Retina (tissue), 1 donor: ENCODE measurements at regions not wholly inside any gene's neighbourhood (a gene's known extent, or its start where the extent isn't known, plus 50 kb on each side); places are given as distances from the start of the nearest gene placed in this dataset.

Experiments used
- DNase-seq: peaks from one replicate; pipeline ENCODE4 v3.0.0-alpha.2; 2016

DNA sequence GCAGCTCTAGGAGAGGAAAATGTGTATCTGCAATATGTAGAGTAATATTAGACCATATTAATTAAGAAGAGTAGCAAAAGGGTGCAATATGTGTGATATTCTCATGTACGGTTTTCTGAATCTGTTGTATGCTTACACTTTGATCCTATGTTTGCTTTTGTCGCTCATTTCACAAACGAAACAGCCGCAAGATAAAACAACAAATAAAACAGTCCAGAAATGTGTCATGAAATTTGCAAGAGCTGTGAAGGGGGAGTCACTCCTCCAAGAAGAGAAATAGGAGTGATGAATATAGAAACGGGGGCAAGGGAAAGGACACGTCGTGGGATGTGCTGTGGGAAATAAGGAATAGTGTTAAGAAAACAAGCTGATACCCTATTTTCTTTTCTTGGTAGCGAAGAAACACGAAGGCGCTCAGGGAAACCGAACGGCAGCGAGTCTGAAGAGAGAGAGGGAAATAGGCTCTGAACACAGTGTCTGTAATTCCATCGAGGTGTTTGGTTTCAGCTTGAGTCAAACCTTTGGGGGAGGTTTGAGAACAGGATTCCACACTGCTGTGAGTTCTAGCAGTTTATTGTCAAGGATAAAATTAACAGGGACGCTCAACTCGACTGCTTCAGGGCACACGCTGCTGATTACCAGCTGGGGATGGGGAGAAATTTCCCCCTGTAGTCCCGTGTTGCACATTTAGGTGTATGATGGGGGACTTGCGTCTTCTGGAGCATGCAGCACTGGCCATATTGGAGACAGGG, 595.6 kb upstream of the TENM3 start:
- no peak for DNase-seq

DNA sequence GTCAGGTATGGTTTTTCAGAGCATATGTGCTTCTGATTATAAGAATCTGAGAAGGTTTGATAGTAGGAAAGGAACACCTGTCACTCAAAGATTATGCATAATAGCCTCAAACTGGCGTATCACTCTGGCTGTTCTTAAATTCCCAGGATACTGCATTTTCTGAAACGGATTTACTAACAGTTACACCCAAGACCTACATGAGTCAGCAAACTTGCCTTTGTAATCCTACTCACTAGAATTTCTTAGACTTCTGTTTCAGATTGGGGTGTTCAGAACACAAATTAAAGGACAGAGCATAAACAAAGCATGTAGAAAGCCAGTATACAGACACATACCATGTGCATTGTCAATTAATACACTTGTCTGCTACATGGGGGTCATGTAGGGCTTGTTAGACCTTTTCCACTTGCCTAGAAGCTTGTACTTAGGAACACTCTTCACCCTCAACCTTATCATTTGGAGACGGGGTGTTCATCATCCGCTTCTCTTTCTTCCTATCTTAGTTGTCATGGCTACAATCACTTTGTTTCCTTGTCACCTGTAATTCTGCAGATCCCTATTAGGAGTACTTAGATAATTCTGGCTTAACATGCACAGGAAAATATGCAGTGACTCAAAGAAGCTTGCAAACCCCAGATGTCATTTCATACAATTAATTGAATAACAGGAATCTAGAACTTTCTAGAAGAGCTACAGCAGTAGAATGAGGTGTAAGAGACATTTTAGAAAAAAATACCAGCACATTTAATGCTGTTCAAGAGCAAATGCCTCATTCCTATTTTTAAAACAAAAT, 593.0 kb upstream of the TENM3 start:
- DNase-seq: no peak

DNA sequence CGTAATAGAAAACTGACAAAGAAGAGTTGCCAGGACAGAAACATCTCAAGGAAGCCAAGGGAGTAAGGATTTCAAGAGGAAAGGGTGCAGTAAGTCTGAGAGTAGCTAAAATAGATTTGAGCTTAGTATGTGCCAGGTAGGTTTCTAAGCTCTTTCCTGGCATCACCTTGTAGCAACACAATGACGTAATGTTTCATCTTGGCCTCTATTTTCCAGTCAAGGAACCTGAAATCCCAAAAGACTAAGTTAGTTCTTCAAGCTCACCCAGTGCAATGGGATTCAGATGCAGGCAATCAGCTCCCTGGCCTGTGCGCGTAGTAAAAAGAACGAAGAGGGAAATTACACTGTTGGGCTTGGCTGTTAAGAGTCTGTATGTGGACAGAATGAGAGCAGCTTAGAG, 586.5 kb upstream of the TENM3 start:
- DNase-seq: no peak

DNA sequence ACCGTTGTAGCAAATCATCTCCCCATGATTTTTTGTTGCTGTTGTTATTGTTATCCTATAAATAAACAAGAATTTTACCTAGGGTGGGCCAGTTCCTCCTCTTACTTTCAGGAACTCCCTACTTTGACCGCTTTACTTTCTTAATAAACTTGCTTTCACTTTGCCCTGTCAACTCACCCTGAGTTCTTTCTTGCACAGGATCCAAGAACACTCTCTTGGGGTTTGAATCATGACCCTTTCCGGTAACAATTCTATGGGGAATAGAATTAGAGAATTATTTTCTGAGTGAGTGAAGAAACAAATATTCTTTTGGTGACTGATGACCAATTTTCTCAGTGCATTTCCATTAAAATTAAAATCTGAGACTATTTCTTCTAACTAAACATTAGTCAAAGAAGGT, 584.0 kb upstream of the TENM3 start:
- no peak for DNase-seq

DNA sequence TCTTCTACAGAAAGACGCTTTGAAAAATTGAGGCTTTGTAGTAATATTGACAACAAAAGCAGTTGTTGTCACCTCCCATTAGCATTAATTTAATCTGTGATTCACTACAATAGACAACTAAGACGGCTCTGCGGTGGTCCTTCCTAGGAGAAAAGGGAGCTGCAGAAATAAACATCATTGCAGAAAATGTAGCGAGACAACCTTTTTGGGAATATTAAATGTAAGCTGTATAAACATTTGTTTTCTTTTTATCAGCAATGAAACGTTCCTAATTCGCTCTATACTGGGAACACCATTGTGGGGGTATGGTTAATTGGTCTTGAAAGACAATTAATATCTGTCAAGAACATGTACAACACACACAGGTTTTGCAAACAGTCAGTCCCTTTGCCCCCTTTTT, 583.3 kb upstream of the TENM3 start:
- peak; percentile 76 for DNase-seq

DNA sequence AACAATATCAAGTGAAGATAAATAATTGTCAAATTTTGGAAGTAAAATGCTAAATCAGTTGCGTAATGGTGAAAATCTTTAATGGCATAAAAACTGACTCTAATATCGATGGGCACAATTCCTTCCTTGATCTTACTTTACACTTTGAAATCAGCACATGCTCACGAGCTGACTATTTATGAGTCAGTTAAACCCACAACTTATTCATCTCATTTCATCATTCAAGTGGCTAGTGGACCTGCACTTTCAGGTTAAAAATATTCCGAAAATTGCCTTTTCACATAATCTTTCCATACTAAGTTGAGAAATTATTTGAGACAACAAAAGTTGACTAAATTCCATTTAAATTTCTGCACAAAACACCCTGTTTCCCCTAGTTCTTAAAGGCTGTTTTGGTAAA, 582.1 kb upstream of the TENM3 start:
- DNase-seq: no peak

DNA sequence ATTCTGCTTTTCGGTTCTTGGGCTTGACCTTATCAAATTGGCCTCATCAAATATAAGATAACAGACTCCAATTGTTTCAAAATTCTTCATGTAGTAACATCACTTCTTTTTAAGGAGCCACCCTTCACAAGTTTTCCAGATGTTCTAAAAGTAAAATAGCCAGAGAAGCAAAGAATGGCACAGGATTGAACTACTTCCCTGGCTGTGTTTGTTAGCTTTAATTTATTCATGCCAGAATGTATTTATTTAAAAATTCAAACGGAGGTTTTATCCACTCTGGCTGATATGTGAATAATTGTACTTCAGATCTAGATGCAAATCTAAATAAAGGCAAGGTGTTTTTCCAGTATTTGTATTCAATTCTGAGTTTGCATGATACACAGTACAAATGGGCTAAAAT, 581.3 kb upstream of the TENM3 start:
- no peak for DNase-seq

DNA sequence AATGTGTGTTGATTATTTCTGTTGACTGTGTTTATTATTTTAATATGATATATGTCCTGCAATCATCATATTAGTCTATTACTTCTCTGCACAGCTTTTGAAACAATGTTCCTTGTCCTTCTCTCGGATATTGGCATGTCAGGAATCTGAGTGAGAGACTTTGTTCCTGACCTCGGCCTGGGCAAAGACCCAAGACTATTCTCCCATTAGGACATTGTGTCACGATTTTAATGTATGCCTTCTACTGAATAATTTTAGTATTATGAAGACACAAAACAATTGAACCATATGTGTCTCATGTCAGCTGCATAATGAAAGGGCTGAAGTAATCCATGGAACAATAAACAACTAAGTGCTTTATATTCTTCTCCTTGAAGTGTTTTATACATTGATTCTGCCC, 580.8 kb upstream of the TENM3 start:
- DNase-seq: no peak

DNA sequence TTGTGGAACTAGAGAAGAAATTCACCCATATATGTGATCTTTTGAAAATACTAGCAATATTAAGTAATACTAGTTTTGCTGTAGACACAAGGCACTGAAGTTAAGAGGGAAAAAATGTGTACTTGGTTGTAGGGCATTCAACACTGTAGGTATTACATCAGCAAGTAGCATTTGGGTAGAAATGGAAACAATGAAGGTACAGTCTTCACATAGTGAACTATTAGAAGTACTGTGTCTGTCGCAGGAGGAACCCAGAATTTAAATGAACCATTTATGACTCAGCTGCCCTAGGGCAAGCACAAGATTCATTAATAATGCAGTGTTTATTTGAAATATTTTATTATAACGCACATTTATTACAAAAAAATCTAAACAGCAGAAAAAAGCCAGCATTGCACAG, 572.7 kb upstream of the TENM3 start:
- DNase-seq: no peak

DNA sequence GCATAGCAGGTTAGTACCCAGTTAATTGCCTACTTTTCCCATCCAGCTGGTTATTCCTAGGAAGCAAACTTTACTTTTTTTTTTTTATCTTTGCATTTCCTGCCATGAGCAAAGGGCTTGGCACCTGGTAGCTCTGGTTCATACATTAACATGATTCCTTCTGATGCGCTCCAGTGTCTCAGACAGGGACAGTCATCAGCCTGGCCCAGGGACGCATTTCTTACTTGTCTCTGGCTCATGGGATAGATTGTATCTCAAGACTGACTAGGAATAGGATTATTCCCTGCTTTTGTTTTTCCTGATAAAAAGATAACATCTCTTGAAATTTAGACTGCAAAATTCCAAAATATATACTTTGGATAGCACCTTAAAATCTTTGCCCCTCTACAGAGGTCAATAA, 571.5 kb upstream of the TENM3 start:
- DNase-seq: no peak

DNA sequence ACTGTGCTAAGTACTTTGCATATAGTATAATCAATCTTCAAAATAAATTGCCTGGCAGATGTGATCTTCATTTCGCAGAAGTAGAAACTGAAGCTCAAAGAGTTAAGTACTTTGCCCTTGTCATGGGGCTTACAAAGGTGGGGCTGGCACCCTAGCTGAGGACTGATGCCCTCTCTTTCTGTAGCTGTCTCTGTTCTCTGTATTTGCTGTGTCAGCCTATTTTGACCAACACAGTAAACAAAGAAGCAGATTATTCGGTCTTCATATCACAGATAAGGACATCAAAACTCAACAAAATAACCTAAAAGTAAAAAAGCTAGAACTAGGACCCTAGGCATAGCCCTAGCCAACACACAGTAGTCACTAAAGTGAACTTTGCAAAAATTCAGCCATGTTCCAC, 570.5 kb upstream of the TENM3 start:
- no peak for DNase-seq

DNA sequence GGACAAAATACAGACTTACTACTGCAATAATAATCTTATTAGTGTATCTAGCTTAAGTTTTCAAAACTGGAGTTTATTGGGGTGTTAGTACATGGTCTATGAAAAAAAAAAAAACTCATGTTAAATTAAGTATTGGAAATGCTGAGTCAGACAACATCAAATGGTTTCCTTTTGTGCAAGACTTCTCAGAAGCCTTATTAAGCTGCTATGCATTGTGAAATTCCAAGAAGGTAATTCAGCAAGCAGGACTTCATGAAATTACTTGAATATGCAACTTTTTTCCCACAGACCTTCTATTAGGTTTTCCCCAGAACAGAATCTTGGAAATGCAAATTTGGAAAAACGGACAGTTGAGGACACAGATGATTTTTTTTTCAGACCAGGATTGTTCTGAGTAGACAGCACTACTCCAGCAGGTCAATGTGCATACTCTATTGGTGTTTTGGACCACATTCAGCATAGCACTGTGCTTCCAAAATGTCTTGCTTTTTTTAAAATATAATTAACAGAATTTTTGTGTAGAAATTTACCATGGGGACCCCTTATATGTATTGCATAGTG, 568.8 kb upstream of the TENM3 start:
- DNase-seq: no peak

DNA sequence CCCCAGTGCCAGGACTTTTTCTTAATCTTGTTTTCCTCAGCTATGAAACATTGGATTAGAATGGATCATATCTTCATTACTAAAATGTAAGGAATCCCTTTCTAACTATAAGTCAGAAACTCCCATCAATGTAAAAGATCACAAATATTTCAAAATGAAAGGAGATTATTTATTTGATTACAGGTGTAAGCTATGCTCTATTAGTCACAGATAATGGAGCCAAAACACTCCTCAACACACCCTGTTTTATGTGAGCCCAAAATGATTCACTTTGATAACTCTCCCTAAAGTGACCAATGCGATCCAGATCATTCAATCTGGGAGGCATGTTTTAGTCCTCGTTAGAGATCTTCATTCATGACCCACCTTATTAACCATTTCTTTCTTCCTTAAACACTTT, 566.7 kb upstream of the TENM3 start:
- DNase-seq: no peak

DNA sequence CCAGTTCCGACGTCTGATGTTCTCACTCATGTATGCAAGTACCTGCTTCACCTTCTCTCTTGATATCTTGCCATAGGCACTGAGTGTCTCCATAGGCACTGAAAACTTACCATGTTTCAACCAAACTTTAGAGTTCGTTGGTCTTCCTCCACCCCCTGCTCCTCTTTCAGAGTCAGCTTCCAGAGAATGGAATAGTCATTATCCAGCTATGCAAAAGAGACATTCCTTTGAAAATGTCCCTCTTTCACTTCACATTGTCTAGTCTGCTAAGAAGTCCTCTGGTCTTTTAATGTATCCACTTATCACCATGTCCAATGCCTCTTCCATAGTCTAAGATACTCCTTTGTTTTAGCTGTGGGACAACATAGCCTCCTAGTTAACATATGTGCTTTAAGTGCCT, 566.0 kb upstream of the TENM3 start:
- no peak for DNase-seq

DNA sequence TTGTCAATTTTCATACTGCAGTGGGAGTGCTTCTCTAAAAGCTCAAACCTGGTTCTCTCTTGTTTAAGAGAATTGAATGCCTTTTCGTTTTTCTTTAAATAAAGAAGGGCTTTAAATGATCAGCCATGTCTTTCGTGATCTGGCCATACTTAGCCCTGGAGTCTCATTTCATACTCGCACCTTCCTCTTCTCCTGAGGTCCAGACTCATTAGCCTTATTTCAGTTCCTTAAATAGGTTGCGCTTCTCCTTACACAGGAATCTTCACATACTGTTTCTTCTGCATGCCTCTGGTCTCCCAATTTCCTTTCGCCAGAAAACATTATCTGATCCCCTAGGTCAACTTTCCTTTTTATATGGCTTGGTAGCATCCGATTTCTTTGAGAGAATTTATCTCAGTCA, 565.6 kb upstream of the TENM3 start:
- no peak for DNase-seq

DNA sequence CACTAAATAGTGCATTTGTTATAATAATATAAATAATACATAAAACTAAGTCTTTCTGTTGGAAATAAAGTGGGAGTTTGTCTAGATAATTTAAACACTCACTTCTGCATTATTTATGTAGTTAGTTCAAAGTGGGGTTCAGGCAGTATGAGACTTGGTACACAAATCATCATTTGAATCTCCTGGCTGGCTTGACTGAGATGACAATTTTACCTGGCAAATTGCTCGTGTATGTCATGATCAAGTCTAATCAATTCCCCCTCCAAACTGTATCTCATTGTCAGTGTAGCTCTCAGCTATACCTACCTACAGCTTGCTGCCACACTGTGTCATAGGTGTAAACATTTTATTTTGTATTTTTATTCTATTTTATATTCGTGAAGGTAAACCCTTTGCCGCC, 563.4 kb upstream of the TENM3 start:
- no peak for DNase-seq

DNA sequence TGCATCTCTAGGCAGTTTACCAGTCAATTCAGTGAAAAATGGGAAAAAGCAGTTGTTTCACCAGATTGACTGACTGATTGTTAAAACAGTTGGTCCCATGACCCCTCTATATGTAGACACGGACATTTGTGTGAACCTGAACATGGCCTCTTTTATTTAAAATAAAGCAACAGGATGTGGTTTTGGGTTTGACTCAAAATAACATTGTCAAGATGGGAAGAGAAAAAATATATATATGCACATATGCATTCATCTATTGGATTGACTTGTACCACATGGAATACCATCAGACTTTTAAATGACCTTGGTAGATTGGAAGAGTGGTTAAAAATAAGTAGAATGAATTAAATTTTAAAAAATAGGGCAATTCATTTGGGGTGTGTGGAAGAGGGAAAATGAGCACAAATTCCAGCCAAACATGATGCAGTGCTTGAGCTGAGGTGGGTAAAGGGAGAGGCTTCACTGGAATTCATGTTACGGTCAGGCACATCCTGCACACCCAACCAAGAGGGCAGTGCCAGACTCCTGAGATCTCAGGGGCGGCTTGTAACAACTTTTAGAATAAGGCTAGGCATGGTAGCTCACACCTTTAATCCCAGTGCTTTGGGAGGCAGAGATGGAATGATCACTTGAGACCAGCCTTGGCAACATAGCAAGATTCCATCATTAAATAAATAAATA, 560.7 kb upstream of the TENM3 start:
- DNase-seq: no peak

DNA sequence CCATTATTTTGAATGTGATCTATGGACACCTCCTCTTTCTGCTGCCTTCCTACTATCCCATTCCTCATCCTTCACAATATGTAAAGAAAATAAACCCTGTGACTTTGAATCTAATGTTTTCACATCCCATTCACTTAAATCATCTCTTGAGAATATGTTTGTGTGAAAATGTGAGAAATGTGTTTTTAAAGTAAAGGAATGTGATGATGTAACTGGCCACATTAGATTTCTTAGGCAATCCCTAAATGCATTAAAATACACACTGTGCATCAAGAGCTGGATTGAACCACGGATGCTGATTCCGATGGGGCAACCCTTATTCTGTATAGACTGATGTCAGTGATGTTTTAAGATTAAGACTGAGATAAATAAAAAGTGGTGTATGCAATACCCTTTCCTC, 558.9 kb upstream of the TENM3 start:
- no peak for DNase-seq

DNA sequence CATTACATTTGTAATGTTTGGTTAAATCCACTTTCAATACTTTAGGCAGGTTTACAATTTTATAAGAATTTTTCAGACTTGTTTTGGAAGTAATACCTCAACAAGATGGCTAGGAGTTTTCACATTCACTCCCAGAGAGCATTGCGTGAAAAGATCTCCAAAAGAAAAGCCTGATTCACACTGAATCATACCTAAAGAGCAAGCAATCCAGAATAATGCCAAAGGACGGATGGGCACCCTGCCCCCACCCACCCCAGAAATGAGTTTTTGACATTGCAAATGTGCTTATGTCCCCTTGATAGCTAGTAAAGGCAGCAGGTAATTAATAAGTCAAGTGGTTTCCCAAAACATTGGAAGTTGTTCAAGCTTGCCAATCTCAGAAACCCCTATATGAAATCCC, 557.7 kb upstream of the TENM3 start:
- DNase-seq: no peak

DNA sequence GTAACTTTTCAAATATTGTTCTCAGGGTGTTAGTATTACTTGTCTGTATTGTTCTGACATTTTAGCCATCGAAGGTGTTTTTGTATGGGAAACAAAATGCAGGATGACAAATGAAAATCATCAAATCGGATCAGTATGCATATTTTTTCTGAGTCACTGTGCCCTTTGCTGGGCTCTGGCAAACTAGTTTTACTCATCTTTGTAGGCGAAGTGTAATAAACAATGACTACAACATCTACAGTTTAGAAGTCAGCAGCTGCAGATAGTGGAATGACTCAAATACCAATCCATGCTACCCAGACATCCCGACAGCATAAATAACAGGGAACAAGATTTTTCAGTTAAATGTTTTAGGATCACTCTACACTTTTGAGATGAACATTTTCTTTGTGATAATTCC, 557.3 kb upstream of the TENM3 start:
- DNase-seq: no peak

DNA sequence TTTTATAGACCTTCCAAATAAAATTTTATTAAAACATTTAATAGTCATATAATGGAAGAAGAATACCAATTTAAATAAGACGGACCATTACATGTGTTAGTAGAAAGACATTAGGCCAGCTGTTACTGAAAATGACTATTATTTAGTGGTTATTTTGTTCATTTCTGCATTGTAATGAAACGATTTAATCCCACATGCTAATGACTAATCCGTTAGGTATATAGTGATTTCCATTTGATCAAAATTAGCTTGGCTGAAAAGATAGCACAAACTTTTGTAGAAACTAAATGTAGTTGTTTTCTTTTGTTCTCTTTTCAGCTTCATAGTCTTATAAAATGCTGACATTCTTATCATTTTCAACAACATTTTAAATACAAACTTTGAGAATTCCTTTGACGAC, 556.1 kb upstream of the TENM3 start:
- no peak for DNase-seq

DNA sequence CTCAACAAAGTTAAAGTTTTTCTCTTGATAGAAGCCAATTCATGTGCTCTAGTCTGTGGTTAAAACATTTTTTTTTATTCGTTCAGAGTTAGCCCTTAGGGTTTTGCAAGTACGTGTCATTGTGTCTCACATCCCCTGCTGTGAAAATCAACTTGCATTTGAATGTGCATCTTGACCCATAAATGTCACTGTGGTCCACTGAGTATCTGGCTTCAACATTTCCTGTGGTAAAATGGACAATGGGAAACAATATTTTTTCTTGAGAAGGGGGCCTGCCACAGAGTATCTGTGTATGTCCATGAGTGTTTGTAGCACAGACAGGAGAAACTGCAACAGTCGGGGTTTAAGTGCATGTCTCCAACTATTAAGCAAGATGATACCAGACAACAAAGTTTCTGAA, 554.8 kb upstream of the TENM3 start:
- DNase-seq: peak; percentile 55

DNA sequence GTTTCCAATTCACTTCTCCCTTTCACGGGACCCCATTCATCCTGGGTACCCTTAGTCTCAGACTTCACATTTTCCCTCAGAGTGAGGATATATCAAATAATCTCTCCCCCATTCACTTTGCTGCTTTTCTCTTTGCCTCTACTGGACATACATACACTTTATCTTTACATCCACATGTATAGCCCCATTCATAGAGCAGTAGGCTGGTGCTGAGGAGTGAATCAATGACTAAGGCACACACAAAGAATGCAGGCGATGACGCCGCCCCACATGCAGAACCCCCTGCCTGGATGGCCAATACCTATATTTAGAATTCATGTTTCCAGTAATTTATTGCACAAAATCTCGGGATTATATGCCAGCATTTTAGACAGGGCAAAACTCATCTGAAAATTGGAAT, 554.3 kb upstream of the TENM3 start:
- DNase-seq: peak; percentile 47

DNA sequence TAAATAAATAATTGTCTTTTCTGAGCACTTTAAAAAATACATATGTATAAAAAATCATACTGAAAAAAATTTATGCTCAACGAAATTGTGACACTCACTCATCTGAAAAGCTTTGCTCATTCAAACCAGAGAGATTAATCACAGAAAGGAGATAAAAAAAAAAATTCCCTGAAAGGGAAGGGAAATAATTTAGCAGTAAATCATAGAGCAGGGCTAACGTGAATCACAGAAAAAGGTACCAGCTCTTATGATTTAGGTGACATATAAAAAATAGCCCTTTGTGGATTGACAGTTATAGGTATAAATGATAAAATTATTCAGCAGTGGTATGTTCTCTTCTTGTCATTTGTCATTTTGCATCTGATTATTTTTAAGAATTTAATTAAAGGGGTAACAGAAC, 552.7 kb upstream of the TENM3 start:
- DNase-seq: no peak
